ENCODE measurements at regions not wholly inside any gene's neighbourhood (a gene's known extent, or its start where the extent isn't known, plus 50 kb on each side); places are given as distances from the start of the nearest gene placed in this dataset.

DNA sequence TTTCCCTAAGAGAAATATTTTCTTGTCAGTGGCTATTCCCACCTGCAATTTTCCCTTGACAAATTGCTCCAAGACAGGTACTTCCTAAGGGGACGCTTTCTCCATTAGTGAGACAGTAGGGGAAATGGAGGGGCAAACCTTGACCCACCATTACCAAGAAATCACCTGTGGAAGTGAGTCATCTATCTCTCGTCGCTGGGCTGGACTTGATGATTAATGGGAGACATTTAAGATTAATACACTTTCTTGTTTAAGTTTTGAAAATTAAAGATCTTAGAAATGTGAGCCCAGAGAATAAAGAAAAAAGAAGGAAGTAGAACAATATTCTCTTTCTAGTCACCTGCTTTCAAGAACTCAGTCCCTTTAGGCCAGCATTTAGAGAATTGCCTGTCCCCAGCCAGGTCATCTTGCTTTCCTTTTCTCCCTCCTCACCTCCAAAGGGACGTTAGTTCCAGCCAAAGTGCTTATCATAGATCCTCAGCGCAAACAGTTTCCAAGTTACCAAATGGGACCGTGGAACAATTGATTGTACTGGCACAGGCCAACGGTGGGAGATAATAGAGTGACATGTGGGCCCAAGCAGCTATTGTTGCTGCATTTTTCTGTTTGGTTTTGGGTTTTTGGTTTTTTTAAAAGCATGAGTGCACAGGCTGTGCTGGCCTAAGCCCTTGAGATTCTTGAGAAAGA lies 284.4 kb downstream of the ENC1 start:
- TF ChIP-seq POLR2A (IDR thresholded peaks at IDR 0.05) (no peak), EP300 (IDR thresholded peaks at IDR 0.05) (no peak)
- TF ChIP-seq, protein P1, sequence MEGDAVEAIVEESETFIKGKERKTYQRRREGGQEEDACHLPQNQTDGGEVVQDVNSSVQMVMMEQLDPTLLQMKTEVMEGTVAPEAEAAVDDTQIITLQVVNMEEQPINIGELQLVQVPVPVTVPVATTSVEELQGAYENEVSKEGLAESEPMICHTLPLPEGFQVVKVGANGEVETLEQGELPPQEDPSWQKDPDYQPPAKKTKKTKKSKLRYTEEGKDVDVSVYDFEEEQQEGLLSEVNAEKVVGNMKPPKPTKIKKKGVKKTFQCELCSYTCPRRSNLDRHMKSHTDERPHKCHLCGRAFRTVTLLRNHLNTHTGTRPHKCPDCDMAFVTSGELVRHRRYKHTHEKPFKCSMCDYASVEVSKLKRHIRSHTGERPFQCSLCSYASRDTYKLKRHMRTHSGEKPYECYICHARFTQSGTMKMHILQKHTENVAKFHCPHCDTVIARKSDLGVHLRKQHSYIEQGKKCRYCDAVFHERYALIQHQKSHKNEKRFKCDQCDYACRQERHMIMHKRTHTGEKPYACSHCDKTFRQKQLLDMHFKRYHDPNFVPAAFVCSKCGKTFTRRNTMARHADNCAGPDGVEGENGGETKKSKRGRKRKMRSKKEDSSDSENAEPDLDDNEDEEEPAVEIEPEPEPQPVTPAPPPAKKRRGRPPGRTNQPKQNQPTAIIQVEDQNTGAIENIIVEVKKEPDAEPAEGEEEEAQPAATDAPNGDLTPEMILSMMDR (IDR thresholded peaks at IDR 0.05) = no peak
